Esophagus muscularis mucosa (tissue), 4 donors: ENCODE measurements at regions not wholly inside any gene's neighbourhood (a gene's known extent, or its start where the extent isn't known, plus 50 kb on each side); places are given as distances from the start of the nearest gene placed in this dataset.

ENCODE experiments used
- DNase-seq: peaks from one replicate; pipeline ENCODE4 v3.0.0-alpha.2; 2017; ENCODE audit errors: extremely low spot score
- H3K27ac ChIP-seq, 4 donors: fragments of 200-600 bp; sonication (generic); replicated peaks in 1 of 4; 1 replicate in 3 of 4; 2 replicates in 1 of 4; pipeline ENCODE4 v1.5.1; 2016 to 2019; ENCODE audit warnings: mild to moderate bottlenecking in 1 of 4
- H3K27me3 ChIP-seq, 4 donors: fragments of 200-600 bp; sonication (generic); one replicate each; pipeline versions ENCODE4 v1.5.1 to v1.6.0; 2016 to 2019
- H3K36me3 ChIP-seq, 4 donors: fragments of 200-600 bp; sonication (generic); one replicate each; pipeline ENCODE4 v1.5.1; 2016 to 2019
- H3K4me1 ChIP-seq, 4 donors: fragments of 200-600 bp; sonication (generic); one replicate each; pipeline ENCODE4 v1.5.1; 2016 to 2019
- H3K4me3 ChIP-seq, 4 donors: fragments of 200-600 bp; sonication (generic); 1 replicate in 2 of 4; 2 replicates in 2 of 4; pipeline ENCODE4 v1.5.1; 2016 to 2019; ENCODE audit warnings: mild to moderate bottlenecking in 4 of 4, moderate library complexity in 1 of 4
- H3K9me3 ChIP-seq, 4 donors: fragments of 200-600 bp; sonication (generic); 1 replicate in 3 of 4; 2 replicates in 1 of 4; pipeline ENCODE4 v1.5.1; 2016 to 2019
- CTCF ChIP-seq, 3 experiments: fragments of 200-600 bp in 2 of 3; fragments of 450-650 bp in 1 of 3; sonication (generic) in 2 of 3; IDR thresholded peaks; one replicate each; pipeline ENCODE4 v1.5.1; 2017 to 2019; ENCODE audit warnings: antibody characterized with exemption in 3 of 3, mild to moderate bottlenecking in 2 of 3, moderate library complexity in 1 of 3
- EP300 ChIP-seq: sonication (generic); formaldehyde crosslinking; IDR thresholded peaks from one replicate; pipeline ENCODE4 v1.6.1; 2017; ENCODE audit warnings: antibody characterized with exemption
- POLR2A ChIP-seq: fragments of 450-650 bp; IDR thresholded peaks from one replicate; pipeline ENCODE4 v1.6.1; 2017; ENCODE audit warnings: antibody characterized with exemption, moderate library complexity, mild to moderate bottlenecking, low read depth
- POLR2AphosphoS5 ChIP-seq, 2 donors: sonication (generic); formaldehyde crosslinking; IDR thresholded peaks; one replicate each; pipeline ENCODE4 v1.6.1; 2017; ENCODE audit warnings: antibody characterized with exemption in 2 of 2
- WGBS: methylation state at CpG from one replicate; pipeline ENCODE4 v1.1.5; 2018; 5-methylcytosine and 5-hydroxymethylcytosine counted together
- intact Hi-C: fragments of 100-400 bp; cut with DNase I; formaldehyde crosslinking; loops from one replicate; pipeline ENCODE4 v1.15.1; 2023

GRCh38 chr12:84766375-84766774, 146.2 kb downstream of the SLC6A15 start:
- TF ChIP-seq POLR2A = no peak
- no peak for TF ChIP-seq POLR2AphosphoS5 (IDR thresholded peaks at IDR 0.05)
- no peak for TF ChIP-seq CTCF (IDR thresholded peaks at IDR 0.05)
- no peak for TF ChIP-seq EP300
- intact Hi-C loops = no loop called here
- H3K4me3 ChIP-seq = no peak overlapping the region
- H3K9me3 ChIP-seq = no peaks in the 10 kb centered on the region
- H3K4me1 ChIP-seq = no peaks in the 10 kb centered on the region
- H3K36me3 ChIP-seq = no peaks in the 10 kb centered on the region
- no peak overlapping the region for H3K27ac ChIP-seq
- no peaks in the 10 kb centered on the region for H3K27me3 ChIP-seq
- no peak for DNase-seq

GRCh38 chr12:84764001-84764400, 148.6 kb downstream of the SLC6A15 start:
- H3K27me3 ChIP-seq = no peaks in the 10 kb centered on the region
- no peak overlapping the region for H3K4me3 ChIP-seq
- H3K9me3 ChIP-seq = no peaks in the 10 kb centered on the region
- no peak for DNase-seq
- H3K4me1 ChIP-seq = no peaks in the 10 kb centered on the region
- H3K27ac ChIP-seq = no peak overlapping the region
- intact Hi-C loops = no loop called here
- WGBS = 69% methylated on average over 1 of the region's 1 CpG
- no peaks in the 10 kb centered on the region for H3K36me3 ChIP-seq
- TF ChIP-seq CTCF (IDR thresholded peaks at IDR 0.05) (no peak), POLR2A (no peak), POLR2AphosphoS5 (IDR thresholded peaks at IDR 0.05) (no peak), EP300 (no peak)

- Histone ChIP-seq H3K4me3 (no peak overlapping the region), H3K36me3 (no peaks in the 10 kb centered on the region), H3K9me3 (no peaks in the 10 kb centered on the region), H3K27ac (no peak overlapping the region), H3K27me3 (no peaks in the 10 kb centered on the region), H3K4me1 (no peaks in the 10 kb centered on the region)
- intact Hi-C loops = no loop called here
- 67% methylated on average over 1 of the region's 1 CpG for WGBS
- no peak for TF ChIP-seq CTCF (IDR thresholded peaks at IDR 0.05)
- TF ChIP-seq POLR2A = no peak
- TF ChIP-seq EP300 = no peak
- no peak for TF ChIP-seq POLR2AphosphoS5 (IDR thresholded peaks at IDR 0.05)
- no peak for DNase-seq
Measured at GRCh38 chr12:84763107-84763506, 149.5 kb downstream of the SLC6A15 start.

- Histone ChIP-seq H3K9me3 (no peaks in the 10 kb centered on the region), H3K27ac (no peak overlapping the region), H3K4me1 (no peaks in the 10 kb centered on the region), H3K4me3 (no peak overlapping the region), H3K36me3 (no peaks in the 10 kb centered on the region), H3K27me3 (no peaks in the 10 kb centered on the region)
- TF ChIP-seq EP300 (no peak), CTCF (IDR thresholded peaks at IDR 0.05) (no peak), POLR2AphosphoS5 (IDR thresholded peaks at IDR 0.05) (no peak), POLR2A (no peak)
- 50% methylated on average over 2 of the region's 2 CpGs for WGBS
- intact Hi-C loops = no loop called here
- no peak for DNase-seq
Measured at GRCh38 chr12:84760091-84760865, 152.3 kb downstream of the SLC6A15 start.

- intact Hi-C loops = no loop called here
- 42% methylated on average over 1 of the region's 1 CpG for WGBS
- Histone ChIP-seq H3K27ac (no peak overlapping the region), H3K9me3 (no peaks in the 10 kb centered on the region), H3K4me3 (no peak overlapping the region), H3K4me1 (no peaks in the 10 kb centered on the region), H3K36me3 (no peaks in the 10 kb centered on the region), H3K27me3 (no peaks in the 10 kb centered on the region)
- TF ChIP-seq CTCF (IDR thresholded peaks at IDR 0.05) = no peak
- no peak for TF ChIP-seq POLR2AphosphoS5 (IDR thresholded peaks at IDR 0.05)
- no peak for TF ChIP-seq EP300
- TF ChIP-seq POLR2A = no peak
- DNase-seq = no peak
Measured at GRCh38 chr12:84757978-84758377, 154.6 kb downstream of the SLC6A15 start.
